ENCODE measurements at regions not wholly inside any gene's neighbourhood (a gene's known extent, or its start where the extent isn't known, plus 50 kb on each side); places are given as distances from the start of the nearest gene placed in this dataset.
A peak's percentile ranks its signal among the peaks of the same experiment; 100 is the strongest.
"Not testable (repeated sequence)": the region's sequence is repeated elsewhere in the genome, so short reads cannot be mapped to it uniquely, and the experiment has no call there.

DNA sequence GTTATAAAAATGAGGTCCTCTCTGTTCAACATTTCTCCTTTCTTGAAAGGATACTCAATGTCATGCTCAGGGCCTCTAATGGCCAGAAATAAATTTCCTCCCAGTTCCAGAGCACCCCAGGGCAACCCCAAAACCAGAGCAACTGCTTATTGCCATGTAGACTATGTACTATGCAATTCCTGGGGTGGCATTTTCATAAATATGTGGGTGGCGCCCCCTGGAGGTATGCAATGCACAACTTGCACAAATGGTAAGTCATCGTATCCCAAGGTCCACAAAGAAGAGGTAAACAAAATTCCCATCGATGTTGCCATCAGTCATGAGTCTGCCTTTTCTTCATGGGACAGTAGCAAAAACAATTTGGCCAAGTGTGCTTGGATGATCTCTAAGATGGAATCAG is 98.6 kb upstream of the DEFB108B start:
- TF ChIP-seq, protein P1, sequence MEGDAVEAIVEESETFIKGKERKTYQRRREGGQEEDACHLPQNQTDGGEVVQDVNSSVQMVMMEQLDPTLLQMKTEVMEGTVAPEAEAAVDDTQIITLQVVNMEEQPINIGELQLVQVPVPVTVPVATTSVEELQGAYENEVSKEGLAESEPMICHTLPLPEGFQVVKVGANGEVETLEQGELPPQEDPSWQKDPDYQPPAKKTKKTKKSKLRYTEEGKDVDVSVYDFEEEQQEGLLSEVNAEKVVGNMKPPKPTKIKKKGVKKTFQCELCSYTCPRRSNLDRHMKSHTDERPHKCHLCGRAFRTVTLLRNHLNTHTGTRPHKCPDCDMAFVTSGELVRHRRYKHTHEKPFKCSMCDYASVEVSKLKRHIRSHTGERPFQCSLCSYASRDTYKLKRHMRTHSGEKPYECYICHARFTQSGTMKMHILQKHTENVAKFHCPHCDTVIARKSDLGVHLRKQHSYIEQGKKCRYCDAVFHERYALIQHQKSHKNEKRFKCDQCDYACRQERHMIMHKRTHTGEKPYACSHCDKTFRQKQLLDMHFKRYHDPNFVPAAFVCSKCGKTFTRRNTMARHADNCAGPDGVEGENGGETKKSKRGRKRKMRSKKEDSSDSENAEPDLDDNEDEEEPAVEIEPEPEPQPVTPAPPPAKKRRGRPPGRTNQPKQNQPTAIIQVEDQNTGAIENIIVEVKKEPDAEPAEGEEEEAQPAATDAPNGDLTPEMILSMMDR (IDR thresholded peaks at IDR 0.05; ENCODE audit: poor library complexity): peak; percentile 10
- not testable (repeated sequence) for TF ChIP-seq EZH2 (IDR thresholded peaks at IDR 0.05; ENCODE audit: borderline replicate concordance); EZH2phosphoT487 (IDR thresholded peaks at IDR 0.05; ENCODE audit: low read depth, severe bottlenecking, unreplicated experiment)

All from hepatocyte (in vitro differentiated cells).